Type B pancreatic cell (in vitro differentiated cells): ENCODE measurements at regions not wholly inside any gene's neighbourhood (a gene's known extent, or its start where the extent isn't known, plus 50 kb on each side); places are given as distances from the start of the nearest gene placed in this dataset.

Experiments used
- DNase-seq: peaks from one replicate; pipeline ENCODE4 v3.0.0; 2021; ENCODE audit warnings: mixed read lengths; ENCODE audit not compliant: unreplicated experiment; ENCODE audit errors: extremely low spot score
- H3K27ac Mint-ChIP-seq: 2 replicates; pipeline ENCODE4 v1.8.0; 2021; ENCODE audit warnings: mild to moderate bottlenecking, mixed read lengths
- H3K27me3 Mint-ChIP-seq: 2 replicates; pipeline ENCODE4 v1.8.0; 2021; ENCODE audit warnings: mixed read lengths
- H3K36me3 Mint-ChIP-seq: 2 replicates; pipeline ENCODE4 v1.8.0; 2021; ENCODE audit warnings: mixed read lengths
- H3K4me1 Mint-ChIP-seq: one replicate; pipeline ENCODE4 v1.8.0; 2021; ENCODE audit warnings: mixed read lengths; ENCODE audit not compliant: unreplicated experiment
- H3K4me3 Mint-ChIP-seq: 2 replicates; pipeline ENCODE4 v1.8.0; 2021; ENCODE audit warnings: mild to moderate bottlenecking, mixed read lengths
- H3K9me3 Mint-ChIP-seq: 2 replicates; pipeline ENCODE4 v1.8.0; 2021; ENCODE audit warnings: mixed read lengths
- CTCF ChIP-seq: fragments of 200-600 bp; sonication (generic); conservative IDR thresholded peaks from 2 replicates; pipeline ENCODE4 v1.5.0; 2021; ENCODE audit warnings: antibody characterized with exemption, mild to moderate bottlenecking

- Mint-ChIP-seq H3K4me1 (peaks cover 9% of the 10 kb centered on the region), H3K9me3 (no peaks in the 10 kb centered on the region), H3K27ac (no peak overlapping the region), H3K36me3 (no peaks in the 10 kb centered on the region), H3K4me3 (no peak overlapping the region), H3K27me3 (no peaks in the 10 kb centered on the region)
- no peak for TF ChIP-seq CTCF
- DNase-seq, result no peak
Observed at GRCh38 chr1:87898431-87898830, 569.8 kb downstream of the LMO4 start.

GRCh38 chr1:87899017-87899416, 570.3 kb downstream of the LMO4 start:
- peaks cover 9% of the 10 kb centered on the region for H3K4me1 Mint-ChIP-seq
- no peak overlapping the region for H3K4me3 Mint-ChIP-seq
- no peak overlapping the region for H3K27ac Mint-ChIP-seq
- H3K9me3 Mint-ChIP-seq, result no peaks in the 10 kb centered on the region
- H3K27me3 Mint-ChIP-seq, result no peaks in the 10 kb centered on the region
- DNase-seq, result no peak
- no peak for TF ChIP-seq CTCF
- H3K36me3 Mint-ChIP-seq, result no peaks in the 10 kb centered on the region

GRCh38 chr1:87899746-87900145, 571.1 kb downstream of the LMO4 start:
- Mint-ChIP-seq H3K4me1 (peaks cover 13% of the 10 kb centered on the region), H3K36me3 (no peaks in the 10 kb centered on the region)
- no peak for DNase-seq

GRCh38 chr1:87902830-87903229, 574.1 kb downstream of the LMO4 start:
- peaks cover 15% of the 10 kb centered on the region for H3K4me1 Mint-ChIP-seq
- H3K27ac Mint-ChIP-seq, result no peak overlapping the region
- no peaks in the 10 kb centered on the region for H3K27me3 Mint-ChIP-seq
- DNase-seq, result no peak
- no peak for TF ChIP-seq CTCF
- H3K36me3 Mint-ChIP-seq, result no peaks in the 10 kb centered on the region
- H3K9me3 Mint-ChIP-seq, result no peaks in the 10 kb centered on the region
- peak overlapping the region; percentile 12 for H3K4me3 Mint-ChIP-seq

More at GRCh38 chr1:87899746-87900145, 571.1 kb downstream of the LMO4 start:
- no peak overlapping the region for H3K27ac Mint-ChIP-seq
- H3K27me3 Mint-ChIP-seq, result no peaks in the 10 kb centered on the region
- no peaks in the 10 kb centered on the region for H3K9me3 Mint-ChIP-seq
- no peak for TF ChIP-seq CTCF
- H3K4me3 Mint-ChIP-seq, result no peak overlapping the region

GRCh38 chr1:87903242-87903641, 574.6 kb downstream of the LMO4 start:
- DNase-seq, result no peak
- no peak overlapping the region for H3K4me3 Mint-ChIP-seq
- no peak overlapping the region for H3K27ac Mint-ChIP-seq
- H3K36me3 Mint-ChIP-seq, result no peaks in the 10 kb centered on the region
- peaks cover 15% of the 10 kb centered on the region for H3K4me1 Mint-ChIP-seq
- no peaks in the 10 kb centered on the region for H3K9me3 Mint-ChIP-seq
- TF ChIP-seq CTCF, result no peak
- no peaks in the 10 kb centered on the region for H3K27me3 Mint-ChIP-seq

- Mint-ChIP-seq H3K4me3 (no peak overlapping the region), H3K27me3 (no peaks in the 10 kb centered on the region), H3K36me3 (no peaks in the 10 kb centered on the region), H3K27ac (no peak overlapping the region), H3K4me1 (peaks cover 15% of the 10 kb centered on the region), H3K9me3 (no peaks in the 10 kb centered on the region)
- no peak for TF ChIP-seq CTCF
- DNase-seq, result no peak
Observed at GRCh38 chr1:87904651-87905050, 576.0 kb downstream of the LMO4 start.
